ENCODE measurements at regions not wholly inside any gene's neighbourhood (a gene's known extent, or its start where the extent isn't known, plus 50 kb on each side); places are given as distances from the start of the nearest gene placed in this dataset.

GRCh38 chr9:16987026-16987425 lies 116.6 kb upstream of the BNC2 start:
- no peak overlapping the region for H2BK5ac ChIP-seq (ENCODE audit: insufficient read length, low read length)
- H4K20me1 ChIP-seq (ENCODE audit: control insufficient read depth, insufficient read depth, insufficient read length): no peaks in the 10 kb centered on the region
- no peak overlapping the region for H2AK5ac ChIP-seq (ENCODE audit: insufficient read length, low read length)
- no peaks in the 10 kb centered on the region for H3K9me3 ChIP-seq (ENCODE audit: control insufficient read depth, low read depth, low read length)
- TF ChIP-seq, protein P1, sequence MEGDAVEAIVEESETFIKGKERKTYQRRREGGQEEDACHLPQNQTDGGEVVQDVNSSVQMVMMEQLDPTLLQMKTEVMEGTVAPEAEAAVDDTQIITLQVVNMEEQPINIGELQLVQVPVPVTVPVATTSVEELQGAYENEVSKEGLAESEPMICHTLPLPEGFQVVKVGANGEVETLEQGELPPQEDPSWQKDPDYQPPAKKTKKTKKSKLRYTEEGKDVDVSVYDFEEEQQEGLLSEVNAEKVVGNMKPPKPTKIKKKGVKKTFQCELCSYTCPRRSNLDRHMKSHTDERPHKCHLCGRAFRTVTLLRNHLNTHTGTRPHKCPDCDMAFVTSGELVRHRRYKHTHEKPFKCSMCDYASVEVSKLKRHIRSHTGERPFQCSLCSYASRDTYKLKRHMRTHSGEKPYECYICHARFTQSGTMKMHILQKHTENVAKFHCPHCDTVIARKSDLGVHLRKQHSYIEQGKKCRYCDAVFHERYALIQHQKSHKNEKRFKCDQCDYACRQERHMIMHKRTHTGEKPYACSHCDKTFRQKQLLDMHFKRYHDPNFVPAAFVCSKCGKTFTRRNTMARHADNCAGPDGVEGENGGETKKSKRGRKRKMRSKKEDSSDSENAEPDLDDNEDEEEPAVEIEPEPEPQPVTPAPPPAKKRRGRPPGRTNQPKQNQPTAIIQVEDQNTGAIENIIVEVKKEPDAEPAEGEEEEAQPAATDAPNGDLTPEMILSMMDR (conservative IDR thresholded peaks at IDR 0.05): no peak
- Mint-ChIP-seq H3K27me3 (ENCODE audit: low read depth) (no peaks in the 10 kb centered on the region; the same call in 1 of the 2 replicates), H3K9me3 (no peaks in the 10 kb centered on the region), H3K36me3 (ENCODE audit: insufficient read depth in 1 of 3, low read depth in 3 of 3) (no peaks in the 10 kb centered on the region), H3K4me3 (no peak overlapping the region), H3K4me1 (peaks cover 28 to 31% of the 10 kb centered on the region in 2 experiments), H3K27ac (no peak overlapping the region)
- H3K9ac ChIP-seq (ENCODE audit: extremely low read depth, insufficient read length, low read length): no peak overlapping the region
- H4K8ac ChIP-seq (replicated peaks; ENCODE audit: insufficient read length, low read depth, low read length): no peak overlapping the region
- H3K27ac ChIP-seq (ENCODE audit: insufficient read length, low read depth, low read length): no peak overlapping the region
- no peak overlapping the region for H3K14ac ChIP-seq (ENCODE audit: insufficient read depth, low read length)
- H3K56ac ChIP-seq (ENCODE audit: insufficient read length, low read depth, low read length): no peak overlapping the region
- H2BK120ac ChIP-seq (ENCODE audit: low read depth, low read length, poor library complexity, severe bottlenecking): no peak overlapping the region
- no peaks in the 10 kb centered on the region for H3K4me1 ChIP-seq (ENCODE audit: insufficient read depth, low read length)
- no peaks in the 10 kb centered on the region for H3K79me1 ChIP-seq (ENCODE audit: insufficient read depth, low read depth, low read length, poor library complexity, severe bottlenecking)
- H3T11ph ChIP-seq (ENCODE audit: low read length): no peak overlapping the region
- no peaks in the 10 kb centered on the region for H3K23me2 ChIP-seq (ENCODE audit: insufficient read length, low read depth, low read length, poor library complexity, severe bottlenecking)
- H4K5ac ChIP-seq (ENCODE audit: insufficient read length, low read depth, low read length): no peak overlapping the region
- no peak overlapping the region for H3K4me2 ChIP-seq (ENCODE audit: insufficient read depth, insufficient read length, low read length)
- H2AFZ ChIP-seq (ENCODE audit: low read length): no peak overlapping the region
- no peaks in the 10 kb centered on the region for H3K27me3 ChIP-seq (ENCODE audit: insufficient read depth, low read length)
- WGBS (ENCODE audit: extremely low coverage, insufficient read length, low lambda C conversion rate): no CpG with 5 or more reads among the region's 2 CpGs
- DNase-seq: no peak
- no peak overlapping the region for H3K4ac ChIP-seq (ENCODE audit: low read depth, low read length)
- H2BK15ac ChIP-seq (ENCODE audit: low read depth, low read length): no peak overlapping the region
- no peak overlapping the region for H4K91ac ChIP-seq (ENCODE audit: insufficient read length, low read depth, low read length)
- H3K79me2 ChIP-seq (ENCODE audit: insufficient read depth, low read length): no peaks in the 10 kb centered on the region
- no peak overlapping the region for H2BK12ac ChIP-seq (ENCODE audit: insufficient read length, low read depth, low read length)
- no peak overlapping the region for H2BK20ac ChIP-seq (ENCODE audit: low read depth, low read length, poor library complexity, severe bottlenecking)
- no peak overlapping the region for H3K23ac ChIP-seq (ENCODE audit: insufficient read length, low read depth, low read length)
- H3K18ac ChIP-seq (ENCODE audit: insufficient read length, low read depth, low read length): no peak overlapping the region
